ENCODE measurements at regions not wholly inside any gene's neighbourhood (a gene's known extent, or its start where the extent isn't known, plus 50 kb on each side); places are given as distances from the start of the nearest gene placed in this dataset.

DNA sequence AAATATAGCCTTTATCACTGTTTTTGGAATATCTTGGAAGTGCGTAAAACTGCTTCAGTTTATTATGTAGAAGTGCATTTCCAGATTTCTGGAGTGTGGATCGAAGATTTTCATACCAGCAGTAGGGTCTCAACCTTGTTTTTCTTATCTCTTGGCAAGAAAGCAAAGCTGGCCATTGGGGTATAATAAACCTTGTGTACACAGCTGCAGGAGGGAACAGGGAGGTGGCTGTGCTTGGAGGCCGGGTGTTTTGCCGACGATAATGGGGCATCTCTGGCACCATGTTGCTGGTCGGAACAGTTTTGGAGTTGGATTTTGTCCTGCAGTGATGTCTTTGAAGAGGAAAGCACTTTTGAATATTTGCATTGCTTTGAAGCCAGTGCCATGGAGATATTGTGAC lies 308.8 kb upstream of the DMRT1 start:
- Histone ChIP-seq H3K36me3 (no peaks in the 10 kb centered on the region), H3K4me3 (ENCODE audit: low read depth, low read length) (no peak overlapping the region), H3K9me3 (no peaks in the 10 kb centered on the region), H3K27me3 (0 out of 2 replicates have a peak, but pooled peaks cover 4% of the 10 kb centered on the region), H3K4me1 (no peaks in the 10 kb centered on the region)
- no peak for DNase-seq
- TF ChIP-seq, protein P1, sequence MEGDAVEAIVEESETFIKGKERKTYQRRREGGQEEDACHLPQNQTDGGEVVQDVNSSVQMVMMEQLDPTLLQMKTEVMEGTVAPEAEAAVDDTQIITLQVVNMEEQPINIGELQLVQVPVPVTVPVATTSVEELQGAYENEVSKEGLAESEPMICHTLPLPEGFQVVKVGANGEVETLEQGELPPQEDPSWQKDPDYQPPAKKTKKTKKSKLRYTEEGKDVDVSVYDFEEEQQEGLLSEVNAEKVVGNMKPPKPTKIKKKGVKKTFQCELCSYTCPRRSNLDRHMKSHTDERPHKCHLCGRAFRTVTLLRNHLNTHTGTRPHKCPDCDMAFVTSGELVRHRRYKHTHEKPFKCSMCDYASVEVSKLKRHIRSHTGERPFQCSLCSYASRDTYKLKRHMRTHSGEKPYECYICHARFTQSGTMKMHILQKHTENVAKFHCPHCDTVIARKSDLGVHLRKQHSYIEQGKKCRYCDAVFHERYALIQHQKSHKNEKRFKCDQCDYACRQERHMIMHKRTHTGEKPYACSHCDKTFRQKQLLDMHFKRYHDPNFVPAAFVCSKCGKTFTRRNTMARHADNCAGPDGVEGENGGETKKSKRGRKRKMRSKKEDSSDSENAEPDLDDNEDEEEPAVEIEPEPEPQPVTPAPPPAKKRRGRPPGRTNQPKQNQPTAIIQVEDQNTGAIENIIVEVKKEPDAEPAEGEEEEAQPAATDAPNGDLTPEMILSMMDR (IDR thresholded peaks at IDR 0.05; ENCODE audit: low read depth, low read length), result no peak

DNA sequence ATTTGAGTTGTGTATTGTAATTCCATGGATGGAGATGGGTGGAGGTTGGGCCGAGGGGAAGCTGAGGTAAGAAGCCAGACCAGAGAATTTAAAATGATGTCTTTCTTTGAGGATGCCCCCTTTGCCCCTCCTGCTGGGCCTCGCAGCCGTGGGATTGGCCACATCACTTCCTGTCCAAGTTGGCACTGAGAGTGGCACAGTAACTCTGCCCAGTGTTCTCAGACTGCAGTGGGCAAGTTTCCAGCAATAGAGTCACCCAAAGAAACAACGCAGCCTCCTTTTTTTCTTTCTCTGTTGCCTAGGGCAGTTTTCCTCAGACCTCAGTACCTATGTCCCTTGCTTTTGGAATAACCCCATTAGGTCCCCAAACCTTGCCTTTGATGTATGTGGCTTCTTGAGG lies 306.6 kb upstream of the DMRT1 start:
- no peaks in the 10 kb centered on the region for H3K4me1 ChIP-seq
- H3K9me3 ChIP-seq, result no peaks in the 10 kb centered on the region
- TF ChIP-seq, protein P1 (IDR thresholded peaks at IDR 0.05; ENCODE audit: low read depth, low read length), result no peak
- no peak for DNase-seq
- 0 out of 2 replicates have a peak, but pooled peaks cover 4% of the 10 kb centered on the region for H3K27me3 ChIP-seq
- H3K36me3 ChIP-seq, result no peaks in the 10 kb centered on the region
- H3K4me3 ChIP-seq (ENCODE audit: low read depth, low read length), result no peak overlapping the region

DNA sequence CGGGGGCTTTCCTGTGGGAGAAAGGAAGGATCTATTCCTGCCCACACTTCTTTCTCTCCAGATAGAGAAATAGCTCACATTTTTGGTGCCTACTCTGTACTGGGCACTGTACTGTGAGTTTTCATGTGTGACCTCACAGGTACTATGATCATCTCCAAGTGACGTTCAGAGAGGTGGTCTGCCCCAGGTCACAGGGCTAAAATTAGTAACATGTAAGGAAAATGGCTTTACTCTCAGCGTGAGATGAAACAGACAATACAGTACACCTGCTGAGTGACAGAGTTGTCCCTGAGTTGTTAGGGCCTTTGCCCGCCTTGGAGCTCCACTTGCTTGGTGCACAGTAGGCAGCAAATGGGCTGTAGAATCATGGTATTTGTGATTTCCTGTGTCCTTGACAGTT lies 306.1 kb upstream of the DMRT1 start:
- DNase-seq, result no peak
- TF ChIP-seq, protein P1 (IDR thresholded peaks at IDR 0.05; ENCODE audit: low read depth, low read length), result no peak
- Histone ChIP-seq H3K9me3 (no peaks in the 10 kb centered on the region), H3K36me3 (no peaks in the 10 kb centered on the region), H3K4me3 (ENCODE audit: low read depth, low read length) (no peak overlapping the region), H3K27me3 (0 out of 2 replicates have a peak, but pooled peaks cover 4% of the 10 kb centered on the region), H3K4me1 (no peaks in the 10 kb centered on the region)

DNA sequence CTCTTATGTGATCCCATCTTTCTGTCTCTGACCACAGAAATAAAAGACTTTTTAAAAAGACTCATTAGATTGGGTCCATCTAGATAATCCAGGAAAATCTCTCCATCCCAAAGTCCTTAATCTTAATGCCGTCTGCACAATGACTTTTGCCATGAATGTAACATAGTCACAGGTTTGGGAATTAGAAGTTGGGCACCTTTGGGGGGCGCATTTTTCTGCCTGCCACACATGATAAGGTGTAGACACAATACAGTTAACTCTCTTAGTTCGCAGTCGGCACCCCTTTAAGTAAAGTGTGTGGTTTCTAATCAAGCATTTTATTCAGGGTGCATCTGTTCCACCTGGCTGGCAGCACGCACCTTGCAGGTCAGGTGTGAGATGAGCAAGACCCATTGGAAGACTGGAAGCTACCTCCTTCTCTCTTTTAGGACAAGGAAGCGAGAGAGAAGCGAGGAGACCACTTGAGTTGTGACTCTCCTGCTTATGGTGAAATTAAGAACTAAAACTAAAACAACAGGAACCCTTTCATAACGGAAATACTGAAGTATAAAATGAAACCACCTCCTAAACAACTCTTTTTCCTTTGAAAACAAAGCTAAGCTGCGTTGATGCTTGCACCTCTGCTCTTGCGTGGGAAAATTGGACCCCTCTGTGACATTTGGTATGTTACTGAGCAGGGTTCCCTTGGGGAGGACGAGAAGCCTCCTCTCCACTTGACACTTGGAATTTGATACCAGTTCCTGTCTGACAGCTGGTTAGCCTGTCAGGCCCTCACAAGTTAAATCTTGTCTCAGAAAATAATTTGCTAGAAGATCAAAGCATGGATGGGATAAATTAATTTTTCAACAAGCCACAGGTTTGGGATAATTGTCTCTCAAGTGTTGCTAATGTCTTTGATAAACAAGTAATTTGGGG lies 304.6 kb upstream of the DMRT1 start:
- Histone ChIP-seq H3K27me3 (no peaks in the 10 kb centered on the region), H3K9me3 (no peaks in the 10 kb centered on the region), H3K4me3 (ENCODE audit: low read depth, low read length) (no peak overlapping the region), H3K4me1 (no peaks in the 10 kb centered on the region), H3K36me3 (no peaks in the 10 kb centered on the region)
- TF ChIP-seq, protein P1 (IDR thresholded peaks at IDR 0.05; ENCODE audit: low read depth, low read length), result no peak
- DNase-seq, result no peak

DNA sequence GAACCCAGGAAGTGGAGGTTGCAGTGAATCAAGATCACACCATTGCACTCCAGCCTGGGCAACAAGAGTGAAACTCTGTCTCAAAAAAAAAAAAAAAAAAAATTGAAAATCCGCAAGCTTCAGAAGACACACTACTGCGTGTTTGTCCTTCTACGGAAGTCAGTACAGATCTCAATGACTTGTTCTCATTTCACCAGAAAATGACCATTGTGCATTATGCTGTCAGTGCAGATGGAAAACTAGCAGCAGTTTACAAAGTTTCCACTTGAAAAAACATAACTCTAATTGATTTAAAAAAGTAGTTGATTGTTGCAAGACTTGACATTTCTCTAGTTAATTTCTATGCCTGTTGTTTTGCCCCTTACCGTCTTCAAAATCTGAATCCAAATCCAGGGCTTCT lies 298.0 kb upstream of the DMRT1 start:
- no peak for DNase-seq
- no peak overlapping the region for H3K4me3 ChIP-seq (ENCODE audit: low read depth, low read length)
- no peaks in the 10 kb centered on the region for H3K27me3 ChIP-seq
- no peaks in the 10 kb centered on the region for H3K4me1 ChIP-seq
- no peaks in the 10 kb centered on the region for H3K9me3 ChIP-seq
- no peaks in the 10 kb centered on the region for H3K36me3 ChIP-seq
- TF ChIP-seq, protein P1 (IDR thresholded peaks at IDR 0.05; ENCODE audit: low read depth, low read length), result no peak

DNA sequence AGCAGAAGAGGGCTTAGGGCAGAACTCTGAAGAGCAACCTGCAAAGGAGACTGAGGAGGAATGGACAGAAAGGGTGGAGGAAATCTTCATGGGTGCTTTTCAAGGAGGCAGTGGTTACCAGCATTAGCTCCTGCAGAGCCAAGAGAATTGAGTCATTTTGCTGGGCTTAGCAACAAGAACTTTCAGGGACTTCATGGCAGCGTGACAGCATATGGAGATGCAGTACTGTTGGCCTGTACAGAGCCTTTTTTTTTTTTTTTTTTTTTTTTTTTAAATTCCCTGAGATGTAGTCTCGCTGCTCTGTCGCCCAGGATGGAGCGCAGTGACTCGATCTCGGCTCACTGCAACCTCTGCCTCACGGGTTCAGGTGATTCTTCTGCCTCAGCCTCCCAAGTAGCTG lies 296.0 kb upstream of the DMRT1 start:
- Histone ChIP-seq H3K36me3 (no peaks in the 10 kb centered on the region), H3K27me3 (no peaks in the 10 kb centered on the region), H3K9me3 (no peaks in the 10 kb centered on the region), H3K4me1 (no peaks in the 10 kb centered on the region), H3K4me3 (ENCODE audit: low read depth, low read length) (no peak overlapping the region)
- TF ChIP-seq, protein P1 (IDR thresholded peaks at IDR 0.05; ENCODE audit: low read depth, low read length), result no peak
- DNase-seq, result no peak
